B cell (primary cell): ENCODE measurements at regions not wholly inside any gene's neighbourhood (a gene's known extent, or its start where the extent isn't known, plus 50 kb on each side); places are given as distances from the start of the nearest gene placed in this dataset.

Source experiments
- ATAC-seq: fragments of 200-7000 bp; cut with Tn5 transposase; one replicate; pipeline ENCODE4 v1.10.0; 2021; ENCODE audit warnings: low read depth, mild to moderate bottlenecking, moderate number of reproducible peaks, moderate library complexity
- CTCF ChIA-PET: fragments of 350-600 bp; sonication (Branson Sonifier 250); formaldehyde crosslinking; loops from one replicate; lab custom pipeline; 2021; ENCODE audit warnings: antibody characterized with exemption, inconsistent platforms; lab: Charles Lee
- POLR2A ChIA-PET: fragments of 350-600 bp; sonication (Branson Sonifier 250); formaldehyde crosslinking; loops from one replicate; lab custom pipeline; 2021; ENCODE audit warnings: antibody characterized with exemption; lab: Charles Lee
- DNase-seq: peaks from one replicate; pipeline ENCODE4 v3.0.0; 2013
- H2AFZ ChIP-seq: 2 replicates; pipeline ENCODE4 v1.6.1; 2012; ENCODE audit warnings: mild to moderate bottlenecking, low read depth, low read length; ENCODE audit not compliant: insufficient read depth, poor library complexity, severe bottlenecking
- H3K27ac ChIP-seq, 2 donors: 1 replicate in 1 of 2; 2 replicates in 1 of 2; pipeline ENCODE4 v1.5.1; 2012 to 2013; ENCODE audit warnings: low read length in 2 of 2, mild to moderate bottlenecking in 2 of 2, moderate library complexity in 1 of 2
- H3K27me3 ChIP-seq, 4 experiments: fragments of 200-600 bp in 1 of 4; sonication (generic) in 1 of 4; replicated peaks in 1 of 4; 1 replicate in 2 of 4; 2 replicates in 2 of 4; pipeline versions ENCODE4 v1.6.1 to v1.7.0; 2013 to 2016; ENCODE audit warnings: low read length in 3 of 4, mild to moderate bottlenecking in 2 of 4, mixed read lengths in 1 of 4, moderate library complexity in 1 of 4; ENCODE audit not compliant: insufficient read depth in 4 of 4, control insufficient read depth in 3 of 4; ENCODE audit errors: control extremely low read depth in 1 of 4
- H3K36me3 ChIP-seq, 2 experiments: replicated peaks in 1 of 2; 1 replicate in 1 of 2; 2 replicates in 1 of 2; pipeline versions ENCODE4 v1.6.1 to v1.7.1; 2013; ENCODE audit warnings: low read length in 1 of 2; ENCODE audit not compliant: insufficient read depth in 2 of 2, control insufficient read depth in 1 of 2; ENCODE audit errors: control extremely low read depth in 1 of 2, extremely low read depth in 1 of 2
- H3K4me1 ChIP-seq, 2 donors: fragments of 200-600 bp in 1 of 2; sonication (generic) in 1 of 2; 1 replicate in 1 of 2; 2 replicates in 1 of 2; pipeline versions ENCODE4 v1.5.1 to v1.6.1; 2013 to 2017; ENCODE audit warnings: low read length in 2 of 2; ENCODE audit not compliant: control insufficient read depth in 2 of 2, insufficient read depth in 2 of 2
- H3K4me2 ChIP-seq: replicated peaks from 2 replicates; pipeline ENCODE3; 2012; ENCODE audit warnings: mild to moderate bottlenecking, low read depth, low read length; ENCODE audit not compliant: poor library complexity, severe bottlenecking
- H3K4me3 ChIP-seq, 5 experiments: fragments of 200-600 bp in 1 of 5; sonication (generic) in 1 of 5; 1 replicate in 3 of 5; 2 replicates in 2 of 5; pipeline versions ENCODE4 v1.5.1 to v1.7.0; 2011 to 2016; ENCODE audit warnings: low read length in 4 of 5, mild to moderate bottlenecking in 4 of 5, low read depth in 2 of 5, control low read depth in 1 of 5, moderate library complexity in 1 of 5; ENCODE audit not compliant: insufficient read depth in 1 of 5; ENCODE audit errors: control extremely low read depth in 1 of 5, extremely low read depth in 1 of 5
- H3K79me2 ChIP-seq: fragments of 200-600 bp; sonication (generic); one replicate; pipeline ENCODE4 v1.6.0; 2016; ENCODE audit warnings: low read length; ENCODE audit not compliant: control insufficient read depth, insufficient read depth
- H3K9ac ChIP-seq: fragments of 200-600 bp; sonication (generic); 2 replicates; pipeline ENCODE4 v1.6.1; 2017; ENCODE audit warnings: mild to moderate bottlenecking, low read length, moderate library complexity
- H3K9me3 ChIP-seq, 3 donors: one replicate each; pipeline versions ENCODE4 v1.6.1 to v1.7.1; 2013; ENCODE audit warnings: low read length in 2 of 3; ENCODE audit not compliant: control insufficient read depth in 2 of 3, insufficient read depth in 1 of 3; ENCODE audit errors: control extremely low read depth in 1 of 3
- H4K20me1 ChIP-seq: 2 replicates; pipeline ENCODE4 v1.6.0; 2012; ENCODE audit warnings: mild to moderate bottlenecking, low read length; ENCODE audit not compliant: insufficient read depth, control insufficient read depth, poor library complexity, severe bottlenecking
- H3K27ac Mint-ChIP-seq: one replicate; pipeline ENCODE4 v1.8.0; 2021; ENCODE audit warnings: mixed read lengths
- H3K27me3 Mint-ChIP-seq: one replicate; pipeline ENCODE4 v1.8.0; 2021; ENCODE audit warnings: mixed read lengths
- H3K4me1 Mint-ChIP-seq: one replicate; pipeline ENCODE4 v1.8.0; 2021; ENCODE audit warnings: mixed read lengths
- H3K4me3 Mint-ChIP-seq: one replicate; pipeline ENCODE4 v1.8.0; 2021; ENCODE audit warnings: mixed read lengths
- H3K9me3 Mint-ChIP-seq: one replicate; pipeline ENCODE4 v1.8.0; 2022; ENCODE audit warnings: mixed read lengths; ENCODE audit not compliant: insufficient read depth
- CTCF ChIP-seq: fragments of 200-600 bp; IDR thresholded peaks from one replicate; pipeline ENCODE4 v1.8.0; 2022; ENCODE audit warnings: antibody characterized with exemption, mild to moderate bottlenecking
- EZH2 ChIP-seq: IDR thresholded peaks from 2 replicates; pipeline ENCODE4 v1.6.1; 2012; ENCODE audit warnings: borderline replicate concordance, low read depth, mild to moderate bottlenecking, moderate library complexity, low read length; ENCODE audit not compliant: insufficient read depth, poor library complexity, severe bottlenecking
- WGBS: methylation state at CpG from one replicate; pipeline ENCODE4 v1.1.5; 2013; ENCODE audit warnings: missing lambda C conversion rate; ENCODE audit not compliant: insufficient coverage; 5-methylcytosine and 5-hydroxymethylcytosine counted together
- intact Hi-C: fragments of 100-400 bp; cut with micrococcal nuclease; formaldehyde crosslinking; loops from one replicate; pipeline ENCODE4 v1.10.0; 2022

- H3K4me1 Mint-ChIP-seq, result no peaks in the 10 kb centered on the region
- no peak overlapping the region for H3K9ac ChIP-seq
- no peaks in the 10 kb centered on the region for H3K4me1 ChIP-seq
- no peak overlapping the region for H3K4me2 ChIP-seq
- TF ChIP-seq EZH2, result no peak
- no peak for TF ChIP-seq CTCF
- no peaks in the 10 kb centered on the region for H3K36me3 ChIP-seq
- no peaks in the 10 kb centered on the region for H3K9me3 ChIP-seq
- H3K27me3 Mint-ChIP-seq, result no peaks in the 10 kb centered on the region
- no peaks in the 10 kb centered on the region for H4K20me1 ChIP-seq
- peaks cover 3% of the 10 kb centered on the region for H3K9me3 Mint-ChIP-seq
- intact Hi-C loops, result no loop called here
- ChIA-PET CTCF (no interaction called here), POLR2A (no interaction called here)
- ATAC-seq (no peak), DNase-seq (no peak)
- no CpG with 5 or more reads among the region's 1 CpG for WGBS
- H3K27ac Mint-ChIP-seq, result no peak overlapping the region
- no peak overlapping the region for H3K4me3 Mint-ChIP-seq
- H3K27ac ChIP-seq, result no peak overlapping the region
- H3K4me3 ChIP-seq, result no peak overlapping the region
- no peak overlapping the region for H2AFZ ChIP-seq
- H3K79me2 ChIP-seq, result no peaks in the 10 kb centered on the region
- H3K27me3 ChIP-seq, result no peaks in the 10 kb centered on the region
Observed at GRCh38 chr18:76139844-76140243, 355.2 kb downstream of the ZNF516 start.

- 100% methylated on average over 2 of the region's 6 CpGs for WGBS
- Histone ChIP-seq H3K9me3 (peaks cover 0 to 4% (median 0%) of the 10 kb centered on the region in 3 donors), H3K9ac (no peak overlapping the region), H3K27me3 (no peaks in the 10 kb centered on the region), H3K4me3 (no peak overlapping the region), H4K20me1 (no peaks in the 10 kb centered on the region), H3K4me2 (no peak overlapping the region), H3K79me2 (no peaks in the 10 kb centered on the region), H3K4me1 (no peaks in the 10 kb centered on the region), H3K27ac (no peak overlapping the region), H2AFZ (no peak overlapping the region), H3K36me3 (no peaks in the 10 kb centered on the region)
- ChIA-PET POLR2A (no interaction called here), CTCF (no interaction called here)
- Mint-ChIP-seq H3K4me3 (no peak overlapping the region), H3K27me3 (no peaks in the 10 kb centered on the region), H3K27ac (no peak overlapping the region), H3K9me3 (peaks cover 2% of the 10 kb centered on the region), H3K4me1 (no peaks in the 10 kb centered on the region)
- no peak for TF ChIP-seq EZH2
- no peak for TF ChIP-seq CTCF
- intact Hi-C loops, result no loop called here
- DNase-seq (no peak), ATAC-seq (no peak)
Observed at GRCh38 chr18:76137216-76137615, 357.8 kb downstream of the ZNF516 start.
